Immature natural killer cell (primary cell): ENCODE measurements at regions not wholly inside any gene's neighbourhood (a gene's known extent, or its start where the extent isn't known, plus 50 kb on each side); places are given as distances from the start of the nearest gene placed in this dataset.
"Not testable (repeated sequence)": the region's sequence is repeated elsewhere in the genome, so short reads cannot be mapped to it uniquely, and the experiment has no call there.

Experiments
- DNase-seq, 3 donors: peaks; one replicate each; pipeline ENCODE4 v3.0.0; 2022; ENCODE audit warnings: mixed read lengths in 1 of 3
- H3K27ac Mint-ChIP-seq, 6 donors: one replicate each; pipeline ENCODE4 v1.8.0; 2020; ENCODE audit warnings: mixed read lengths in 6 of 6, mild to moderate bottlenecking in 5 of 6, inconsistent platforms in 4 of 6, moderate library complexity in 3 of 6
- H3K27me3 Mint-ChIP-seq, 3 donors: one replicate each; pipeline ENCODE4 v1.8.0; 2020 to 2021; ENCODE audit warnings: low read depth in 3 of 3, mild to moderate bottlenecking in 3 of 3, mixed read lengths in 3 of 3, moderate library complexity in 3 of 3, inconsistent platforms in 1 of 3
- H3K36me3 Mint-ChIP-seq, 3 donors: one replicate each; pipeline ENCODE4 v1.8.0; 2020; ENCODE audit warnings: mixed read lengths in 3 of 3, inconsistent platforms in 2 of 3, mild to moderate bottlenecking in 2 of 3
- H3K4me1 Mint-ChIP-seq, 2 donors: one replicate each; pipeline ENCODE4 v1.8.0; 2020; ENCODE audit warnings: inconsistent platforms in 2 of 2, mild to moderate bottlenecking in 2 of 2, mixed read lengths in 2 of 2, moderate library complexity in 1 of 2
- H3K4me3 Mint-ChIP-seq, 5 donors: one replicate each; pipeline ENCODE4 v1.8.0; 2020; ENCODE audit warnings: mild to moderate bottlenecking in 5 of 5, mixed read lengths in 5 of 5, inconsistent platforms in 3 of 5, moderate library complexity in 3 of 5
- H3K9me3 Mint-ChIP-seq, 6 donors: one replicate each; pipeline ENCODE4 v1.8.0; 2020; ENCODE audit warnings: mild to moderate bottlenecking in 6 of 6, mixed read lengths in 6 of 6, inconsistent platforms in 4 of 6, moderate library complexity in 3 of 6

GRCh38 chr5:17019324-17019723, 83.2 kb upstream of the MYO10 start:
- Mint-ChIP-seq H3K36me3 (no peaks in the 10 kb centered on the region), H3K27ac (no peak overlapping the region), H3K4me3 (no peak overlapping the region), H3K9me3 (peaks cover 0 to 6% (median 3%) of the 10 kb centered on the region in 6 donors), H3K27me3 (peaks cover 0 to 1% (median 0%) of the 10 kb centered on the region in 3 donors), H3K4me1 (no peaks in the 10 kb centered on the region)
- DNase-seq = no peak

- Mint-ChIP-seq H3K4me1 (no peaks in the 10 kb centered on the region), H3K4me3 (no peak overlapping the region), H3K36me3 (no peaks in the 10 kb centered on the region), H3K27me3 (no peaks in the 10 kb centered on the region), H3K27ac (no peak overlapping the region), H3K9me3 (peaks cover 0 to 7% (median 1%) of the 10 kb centered on the region in 6 donors)
- DNase-seq = no peak
These were observed 84.9 kb upstream of the MYO10 start for GRCh38 chr5:17020678-17021601.

- no peak for DNase-seq
- peaks cover 0 to 4% (median 0%) of the 10 kb centered on the region in 3 donors for H3K27me3 Mint-ChIP-seq
- H3K27ac Mint-ChIP-seq = no peak overlapping the region
- no peaks in the 10 kb centered on the region for H3K4me1 Mint-ChIP-seq
- no peak overlapping the region for H3K4me3 Mint-ChIP-seq
- peaks cover 0 to 7% (median 1%) of the 10 kb centered on the region in 6 donors for H3K9me3 Mint-ChIP-seq
- no peaks in the 10 kb centered on the region for H3K36me3 Mint-ChIP-seq
These were observed 85.5 kb upstream of the MYO10 start for GRCh38 chr5:17021602-17021932.

- DNase-seq = no peak
- H3K36me3 Mint-ChIP-seq = no peaks in the 10 kb centered on the region
- peaks cover 0 to 5% (median 0%) of the 10 kb centered on the region in 3 donors for H3K27me3 Mint-ChIP-seq
- no peaks in the 10 kb centered on the region for H3K4me1 Mint-ChIP-seq
- no peak overlapping the region for H3K27ac Mint-ChIP-seq
- peaks cover 0 to 7% (median 0%) of the 10 kb centered on the region in 6 donors for H3K9me3 Mint-ChIP-seq
- H3K4me3 Mint-ChIP-seq = no peak overlapping the region
These were observed 86.2 kb upstream of the MYO10 start for GRCh38 chr5:17022296-17022695.

GRCh38 chr5:17024686-17025180, 88.6 kb upstream of the MYO10 start:
- Mint-ChIP-seq H3K4me1 (no peaks in the 10 kb centered on the region), H3K9me3 (peaks cover 4 to 18% (median 7%) of the 10 kb centered on the region in 6 donors), H3K27me3 (peaks cover 0 to 5% (median 1%) of the 10 kb centered on the region in 3 donors), H3K4me3 (no peak overlapping the region), H3K36me3 (no peaks in the 10 kb centered on the region), H3K27ac (no peak overlapping the region)
- DNase-seq = no peak

- H3K9me3 Mint-ChIP-seq = peaks cover 3 to 28% (median 12%) of the 10 kb centered on the region in 6 donors
- H3K4me3 Mint-ChIP-seq, H3K27me3 Mint-ChIP-seq, DNase-seq, H3K36me3 Mint-ChIP-seq, H3K27ac Mint-ChIP-seq, H3K4me1 Mint-ChIP-seq: not testable (repeated sequence)
These were observed 95.7 kb upstream of the MYO10 start for GRCh38 chr5:17031659-17032277.

- H3K4me1 Mint-ChIP-seq, H3K4me3 Mint-ChIP-seq, H3K27me3 Mint-ChIP-seq, DNase-seq, H3K36me3 Mint-ChIP-seq, H3K27ac Mint-ChIP-seq: not testable (repeated sequence)
- peaks cover 3 to 30% (median 12%) of the 10 kb centered on the region in 6 donors for H3K9me3 Mint-ChIP-seq
These were observed 96.4 kb upstream of the MYO10 start for GRCh38 chr5:17032314-17032985.

GRCh38 chr5:17034992-17035391, 98.9 kb upstream of the MYO10 start:
- H3K36me3 Mint-ChIP-seq, H3K4me1 Mint-ChIP-seq, H3K27ac Mint-ChIP-seq, H3K4me3 Mint-ChIP-seq, H3K27me3 Mint-ChIP-seq, DNase-seq: not testable (repeated sequence)
- H3K9me3 Mint-ChIP-seq = peaks cover 3 to 22% (median 5%) of the 10 kb centered on the region in 6 donors

- peaks cover 0 to 2% (median 0%) of the 10 kb centered on the region in 3 donors for H3K27me3 Mint-ChIP-seq
- no peaks in the 10 kb centered on the region for H3K36me3 Mint-ChIP-seq
- no peak overlapping the region for H3K27ac Mint-ChIP-seq
- H3K9me3 Mint-ChIP-seq = peaks cover 2 to 12% (median 6%) of the 10 kb centered on the region in 6 donors
- DNase-seq = no peak
- no peaks in the 10 kb centered on the region for H3K4me1 Mint-ChIP-seq
- no peak overlapping the region for H3K4me3 Mint-ChIP-seq
These were observed 101.7 kb upstream of the MYO10 start for GRCh38 chr5:17037751-17038150.

GRCh38 chr5:17039170-17039569, 103.1 kb upstream of the MYO10 start:
- Mint-ChIP-seq H3K4me1 (no peaks in the 10 kb centered on the region), H3K27me3 (peaks cover 0 to 2% (median 2%) of the 10 kb centered on the region in 3 donors), H3K27ac (no peak overlapping the region), H3K36me3 (no peaks in the 10 kb centered on the region), H3K4me3 (no peak overlapping the region), H3K9me3 (peaks cover 0 to 17% (median 7%) of the 10 kb centered on the region in 6 donors)
- DNase-seq = no peak

GRCh38 chr5:17042041-17042440, 106.0 kb upstream of the MYO10 start:
- H3K27ac Mint-ChIP-seq = no peak overlapping the region
- no peaks in the 10 kb centered on the region for H3K36me3 Mint-ChIP-seq
- peaks cover 0 to 3% (median 0%) of the 10 kb centered on the region in 3 donors for H3K27me3 Mint-ChIP-seq
- H3K4me1 Mint-ChIP-seq = no peaks in the 10 kb centered on the region
- H3K9me3 Mint-ChIP-seq = peaks cover 0 to 23% (median 6%) of the 10 kb centered on the region in 6 donors
- DNase-seq = no peak
- no peak overlapping the region for H3K4me3 Mint-ChIP-seq

- Mint-ChIP-seq H3K27ac (no peak overlapping the region), H3K9me3 (peaks cover 0 to 22% (median 6%) of the 10 kb centered on the region in 6 donors), H3K4me1 (no peaks in the 10 kb centered on the region), H3K4me3 (no peak overlapping the region), H3K27me3 (peaks cover 0 to 3% (median 1%) of the 10 kb centered on the region in 3 donors), H3K36me3 (no peaks in the 10 kb centered on the region)
- DNase-seq = no peak
These were observed 110.2 kb upstream of the MYO10 start for GRCh38 chr5:17046320-17046719.

GRCh38 chr5:17050236-17050635, 114.1 kb upstream of the MYO10 start:
- H3K27me3 Mint-ChIP-seq = peaks cover 0 to 1% (median 0%) of the 10 kb centered on the region in 3 donors
- no peak overlapping the region for H3K4me3 Mint-ChIP-seq
- no peak for DNase-seq
- H3K27ac Mint-ChIP-seq = no peak overlapping the region
- no peaks in the 10 kb centered on the region for H3K4me1 Mint-ChIP-seq
- peaks cover 0 to 10% (median 2%) of the 10 kb centered on the region in 6 donors for H3K9me3 Mint-ChIP-seq
- no peaks in the 10 kb centered on the region for H3K36me3 Mint-ChIP-seq

- Mint-ChIP-seq H3K27me3 (peaks cover 0 to 2% (median 0%) of the 10 kb centered on the region in 3 donors), H3K9me3 (peaks cover 1 to 15% (median 5%) of the 10 kb centered on the region in 6 donors), H3K27ac (no peak overlapping the region), H3K4me3 (no peak overlapping the region), H3K4me1 (no peaks in the 10 kb centered on the region), H3K36me3 (no peaks in the 10 kb centered on the region)
- DNase-seq = no peak
These were observed 118.8 kb upstream of the MYO10 start for GRCh38 chr5:17054911-17055310.
